HG03025 (cell line): ENCODE measurements at regions not wholly inside any gene's neighbourhood (a gene's known extent, or its start where the extent isn't known, plus 50 kb on each side); places are given as distances from the start of the nearest gene placed in this dataset.
"Not testable (repeated sequence)": the region's sequence is repeated elsewhere in the genome, so short reads cannot be mapped to it uniquely, and the experiment has no call there.

Experiments used
- ATAC-seq: cut with Tn5 transposase; IDR thresholded peaks from one replicate; pipeline ENCODE4 v1.9.1; 2021; ENCODE audit warnings: mild to moderate bottlenecking, moderate library complexity; ENCODE audit not compliant: unreplicated experiment, low FRiP score

GRCh38 chr16:76796978-76797377, 394.0 kb upstream of the MON1B start:
- ATAC-seq: no peak

- ATAC-seq: no peak
Observed at GRCh38 chr16:76797457-76797856, 393.5 kb upstream of the MON1B start.

- no peak for ATAC-seq
Observed at GRCh38 chr16:76800196-76800595, 390.8 kb upstream of the MON1B start.

DNA sequence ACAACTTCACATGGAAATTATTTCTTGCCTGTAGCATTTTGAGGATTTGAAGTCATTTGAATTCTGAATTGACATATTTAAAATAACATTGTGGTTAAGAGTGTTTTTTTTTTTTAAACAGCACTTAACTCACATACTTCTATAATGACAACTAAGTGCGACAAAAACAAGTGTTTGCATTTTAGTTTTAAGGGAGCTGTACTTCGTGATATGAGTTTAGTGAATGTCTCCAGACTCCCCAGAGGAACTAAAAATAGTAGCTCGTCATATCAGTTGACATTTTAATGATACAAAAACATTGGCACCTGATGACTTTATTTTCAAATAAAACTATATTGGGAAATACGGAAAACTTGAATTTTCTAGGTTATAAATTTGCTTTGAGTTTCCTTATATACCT, 389.6 kb upstream of the MON1B start:
- ATAC-seq: no peak

- no peak for ATAC-seq
Observed at GRCh38 chr16:76816475-76816874, 374.5 kb upstream of the MON1B start.

DNA sequence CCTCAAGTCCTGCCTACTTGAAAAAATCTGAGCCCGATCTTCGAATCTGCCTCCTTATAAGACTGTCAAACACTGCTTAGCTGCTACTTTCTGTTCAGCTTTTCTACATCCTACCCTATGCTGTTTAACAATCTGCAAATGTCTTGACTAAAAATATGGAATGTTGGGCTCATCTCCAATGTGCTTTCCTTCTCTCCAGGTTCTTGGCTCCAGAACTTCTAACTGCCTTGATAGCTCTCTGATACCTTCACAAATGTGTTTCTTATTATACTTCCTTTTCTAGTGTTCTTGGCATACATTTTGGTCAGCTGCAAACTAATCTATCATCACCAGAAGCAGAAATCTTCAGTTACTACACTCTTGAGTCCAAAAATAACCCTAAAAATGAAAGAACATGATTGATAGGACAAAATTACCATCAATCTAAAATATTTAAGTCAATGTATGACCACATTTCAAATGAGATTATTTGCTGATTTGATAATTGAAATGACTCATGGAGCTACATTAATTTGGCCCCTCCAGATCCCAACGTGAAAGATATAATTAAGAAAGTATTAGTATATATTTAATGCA, 372.3 kb upstream of the MON1B start:
- ATAC-seq: no peak

- no peak for ATAC-seq
Observed at GRCh38 chr16:76819226-76819916, 371.6 kb upstream of the MON1B start.

- no peak for ATAC-seq
Observed at GRCh38 chr16:76824221-76824620, 366.8 kb upstream of the MON1B start.

GRCh38 chr16:76824791-76825190, 366.2 kb upstream of the MON1B start:
- ATAC-seq: no peak

DNA sequence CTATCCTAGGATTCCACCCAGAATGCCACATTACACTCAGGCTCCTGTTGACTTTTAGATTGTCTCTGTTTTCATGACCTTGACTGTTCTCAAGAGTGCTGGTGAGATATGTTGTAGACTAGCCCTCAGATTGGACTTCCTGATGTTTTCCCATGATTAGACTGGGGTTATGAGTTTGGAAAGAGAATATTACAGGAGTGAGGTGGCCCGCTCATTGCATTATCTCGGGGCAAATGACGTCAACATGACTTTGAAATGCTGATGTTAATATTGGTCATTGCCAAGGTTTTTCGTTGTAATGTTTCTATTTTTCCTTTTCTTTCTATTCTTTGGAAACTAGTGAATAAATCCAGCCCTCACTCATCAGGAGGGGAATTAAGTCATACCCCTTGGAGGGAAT, 355.7 kb upstream of the MON1B start:
- no peak for ATAC-seq

GRCh38 chr16:76835779-76836300, 355.1 kb upstream of the MON1B start:
- no peak for ATAC-seq

DNA sequence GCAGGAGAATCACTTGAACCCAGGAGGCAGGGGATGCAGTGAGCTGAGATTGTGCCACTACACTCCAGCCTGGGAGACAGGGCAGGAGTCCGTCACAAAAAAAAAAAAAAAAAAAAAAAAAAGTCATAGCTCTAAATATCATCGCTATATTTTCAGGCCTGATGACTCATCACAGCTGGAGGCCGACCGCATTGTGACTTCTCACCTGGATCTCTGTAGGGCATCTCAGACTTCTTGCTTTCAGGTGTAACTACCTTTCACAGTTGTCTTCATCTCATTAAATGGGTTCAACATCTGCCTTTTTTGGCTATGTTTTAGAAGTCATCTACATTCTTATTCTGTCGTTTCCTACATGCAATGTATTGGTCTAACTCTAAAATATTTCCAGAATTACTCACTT, 353.1 kb upstream of the MON1B start:
- no peak for ATAC-seq

DNA sequence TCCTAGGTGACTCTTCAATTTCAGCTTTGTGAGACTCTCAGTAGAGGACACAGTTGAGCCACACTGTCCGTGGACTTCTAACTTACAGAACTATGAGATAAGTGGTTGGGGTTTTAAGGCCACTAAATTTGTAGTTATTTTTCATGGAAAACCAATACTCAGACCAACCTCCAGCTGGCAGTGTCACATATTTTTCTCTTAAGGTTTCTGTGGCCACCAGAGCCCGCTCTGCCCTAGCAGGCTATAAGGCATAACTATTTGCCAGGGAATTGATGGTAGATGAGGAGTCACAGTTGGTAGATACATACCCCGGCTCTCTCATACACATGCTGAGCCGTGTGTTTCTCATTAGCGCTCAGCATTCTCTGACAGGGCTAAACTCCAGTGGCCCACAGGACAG, 336.8 kb upstream of the MON1B start:
- ATAC-seq: no peak

DNA sequence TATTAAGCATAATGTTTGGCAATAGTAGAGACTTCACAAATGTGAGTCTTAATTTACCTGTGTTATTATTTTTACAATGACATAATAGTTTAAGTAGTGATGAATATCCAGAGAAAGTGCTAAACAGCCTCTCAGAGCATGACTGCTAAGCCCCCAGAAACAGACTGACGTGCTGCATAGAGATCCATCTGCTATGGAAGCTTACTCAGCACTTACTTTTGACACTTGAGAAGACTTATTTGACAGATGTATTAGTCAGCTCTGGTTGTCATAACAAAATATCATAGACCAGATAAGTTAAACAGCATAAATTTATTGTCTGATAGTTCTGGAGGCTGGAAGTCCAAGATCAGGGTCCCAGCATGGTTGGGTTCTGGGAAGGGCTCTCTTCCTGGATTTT, 334.9 kb upstream of the MON1B start:
- no peak for ATAC-seq

- ATAC-seq: no peak
Observed at GRCh38 chr16:76857402-76857801, 333.6 kb upstream of the MON1B start.

DNA sequence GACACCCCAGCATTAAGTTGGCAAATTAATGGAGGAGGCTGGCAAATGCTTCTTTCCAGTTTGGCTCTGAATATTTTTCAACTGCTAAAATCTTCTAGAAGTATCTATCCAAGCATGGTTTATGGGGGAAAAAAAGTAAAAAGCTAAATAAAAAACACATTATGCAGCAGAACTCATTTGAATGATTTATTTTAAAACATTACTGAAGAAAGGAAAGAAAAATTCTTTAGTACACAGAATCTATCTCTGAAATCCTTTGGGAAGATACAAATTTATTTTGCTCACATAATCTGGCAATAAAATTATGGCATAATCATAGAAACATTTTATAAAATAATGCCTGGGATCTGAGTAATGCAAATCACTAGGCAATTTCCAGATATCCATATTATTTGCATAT, 328.1 kb upstream of the MON1B start:
- no peak for ATAC-seq

DNA sequence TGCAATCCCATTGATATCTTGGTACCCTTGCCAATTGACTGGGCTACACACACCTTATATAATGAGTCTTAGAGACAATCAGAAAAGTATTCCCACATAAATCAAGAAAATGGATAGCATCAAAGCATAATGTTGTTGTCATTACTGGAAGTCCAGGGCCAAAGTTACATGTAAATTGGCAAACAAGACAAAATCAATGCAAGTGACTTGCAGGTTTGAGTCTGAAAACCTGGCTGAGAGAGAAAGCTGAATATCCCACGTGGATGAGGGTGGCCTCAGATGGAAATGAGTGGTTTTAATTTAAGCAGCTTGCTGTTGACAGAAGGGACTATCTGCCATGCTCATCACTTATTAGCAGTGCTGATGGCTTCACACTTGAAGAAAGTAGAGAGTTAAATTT, 324.0 kb upstream of the MON1B start:
- no peak for ATAC-seq

GRCh38 chr16:76875898-76876297, 315.1 kb upstream of the MON1B start:
- no peak for ATAC-seq

- ATAC-seq: no peak
Observed at GRCh38 chr16:76879420-76879819, 311.6 kb upstream of the MON1B start.

DNA sequence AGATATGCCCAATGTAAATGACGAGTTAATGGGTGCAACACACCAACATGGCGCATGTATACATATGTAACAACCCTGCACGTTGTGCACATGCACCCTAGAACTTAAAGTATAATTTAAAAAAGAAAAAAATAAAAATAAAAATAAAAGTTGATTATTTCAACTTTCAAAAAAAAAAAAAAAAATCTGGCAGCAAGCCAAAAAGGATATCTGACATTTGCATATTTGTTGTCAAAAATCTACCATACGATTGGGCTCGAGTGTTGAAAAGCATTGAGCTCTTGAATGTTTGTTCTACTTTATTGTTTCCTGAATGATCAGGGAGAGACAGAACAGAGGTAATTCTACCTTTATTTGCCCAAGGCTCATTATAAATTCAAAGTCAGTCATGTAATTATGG, 310.5 kb upstream of the MON1B start:
- not testable (repeated sequence) for ATAC-seq

DNA sequence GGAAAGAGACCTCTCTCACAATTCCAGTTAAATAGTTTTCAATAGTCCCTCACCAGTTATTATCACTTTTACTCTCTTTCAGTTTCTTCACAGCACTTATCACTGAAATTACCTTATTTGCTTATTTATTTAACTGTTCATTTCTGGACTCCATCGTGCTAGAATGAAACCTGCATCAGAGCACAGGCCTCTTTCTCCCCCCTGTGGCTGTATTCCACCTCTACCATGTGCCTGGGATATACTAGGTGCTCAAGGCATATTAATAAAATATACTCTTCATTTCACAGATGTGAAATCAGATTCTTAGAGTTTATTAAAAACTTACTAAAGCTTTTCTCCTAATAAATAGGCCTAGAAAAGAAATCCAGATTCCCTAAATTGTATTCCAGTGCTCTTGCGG, 308.9 kb upstream of the MON1B start:
- no peak for ATAC-seq

DNA sequence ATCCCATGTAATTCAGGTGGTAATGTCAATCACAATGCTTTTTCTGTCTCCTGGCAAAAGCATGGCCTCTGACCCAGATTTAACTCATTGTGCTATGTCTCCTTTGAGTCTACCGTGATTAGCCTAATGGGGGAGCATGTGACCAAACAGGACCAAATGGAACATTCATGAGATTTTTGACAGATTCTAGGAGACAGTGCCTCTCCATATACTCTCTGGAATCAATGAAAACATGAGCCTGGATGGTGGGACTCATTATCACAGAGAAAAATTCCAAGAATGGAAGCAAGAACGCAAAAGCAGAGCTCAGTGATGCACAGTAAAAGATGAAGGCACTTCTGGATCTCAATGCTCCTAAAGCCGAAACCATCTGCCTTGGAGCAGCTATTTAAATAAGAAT, 307.9 kb upstream of the MON1B start:
- no peak for ATAC-seq
